Erythroblast (primary cell): ENCODE measurements at regions not wholly inside any gene's neighbourhood (a gene's known extent, or its start where the extent isn't known, plus 50 kb on each side); places are given as distances from the start of the nearest gene placed in this dataset.

Source experiments
- DNase-seq, 2 experiments: peaks; one replicate each; lab custom pipeline; 2025; lab: John Stamatoyannopoulos, UW
- GATA1 ChIP-seq: IDR thresholded peaks from 2 replicates; pipeline ENCODE4 v1.6.1; 2011; ENCODE audit warnings: low read depth, mild to moderate bottlenecking, control low read depth, low read length, moderate library complexity
- POLR2A ChIP-seq: IDR thresholded peaks from 2 replicates; pipeline ENCODE4 v1.6.1; 2011; ENCODE audit warnings: mild to moderate bottlenecking, low read length

- no peak for DNase-seq
- TF ChIP-seq GATA1 (no peak), POLR2A (no peak)
These were observed 210.4 kb upstream of the SVIL start for GRCh38 chr10:29845166-29845565.

GRCh38 chr10:29843143-29843542 lies 208.4 kb upstream of the SVIL start:
- DNase-seq = no peak
- no peak for TF ChIP-seq POLR2A
- TF ChIP-seq GATA1 = no peak

- TF ChIP-seq POLR2A (no peak), GATA1 (no peak)
- no peak for DNase-seq
These were observed 207.2 kb upstream of the SVIL start for GRCh38 chr10:29841724-29842649.

DNA sequence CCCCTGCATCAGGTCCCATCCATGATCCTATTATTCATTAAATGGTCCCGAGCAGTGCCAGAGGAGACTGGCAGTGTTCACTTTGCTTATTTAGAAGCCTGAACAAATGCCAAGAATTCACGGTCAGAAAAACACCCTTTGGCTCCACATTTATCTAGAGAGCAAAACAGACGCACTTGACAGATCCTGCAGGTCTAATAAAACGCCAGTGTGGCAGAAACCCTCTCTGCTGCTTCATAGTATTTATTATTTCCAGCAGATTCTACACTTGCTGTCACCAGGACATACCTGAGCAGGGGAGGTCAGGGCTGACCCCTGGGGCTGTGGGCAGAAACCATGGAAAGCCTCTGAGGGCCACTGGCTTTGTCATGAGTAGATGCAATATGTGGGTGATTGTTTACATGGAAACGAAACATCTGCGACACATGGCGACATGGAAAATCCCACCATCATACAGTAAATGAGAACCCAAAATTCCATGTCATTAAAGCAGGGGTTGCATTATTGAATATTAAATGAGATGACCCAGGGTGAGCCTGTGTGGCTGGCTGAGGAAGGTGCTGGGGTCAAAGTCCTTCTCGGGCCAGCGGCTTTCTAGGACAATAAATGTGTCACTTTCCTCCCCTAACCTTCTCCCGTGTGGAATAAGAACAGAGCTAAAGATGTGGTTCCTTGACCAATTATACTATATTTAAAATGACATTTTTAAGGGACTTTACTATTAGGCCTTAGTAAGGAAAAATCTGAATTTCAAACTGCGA lies 205.9 kb upstream of the SVIL start:
- no peak for DNase-seq
- TF ChIP-seq GATA1 = no peak

DNA sequence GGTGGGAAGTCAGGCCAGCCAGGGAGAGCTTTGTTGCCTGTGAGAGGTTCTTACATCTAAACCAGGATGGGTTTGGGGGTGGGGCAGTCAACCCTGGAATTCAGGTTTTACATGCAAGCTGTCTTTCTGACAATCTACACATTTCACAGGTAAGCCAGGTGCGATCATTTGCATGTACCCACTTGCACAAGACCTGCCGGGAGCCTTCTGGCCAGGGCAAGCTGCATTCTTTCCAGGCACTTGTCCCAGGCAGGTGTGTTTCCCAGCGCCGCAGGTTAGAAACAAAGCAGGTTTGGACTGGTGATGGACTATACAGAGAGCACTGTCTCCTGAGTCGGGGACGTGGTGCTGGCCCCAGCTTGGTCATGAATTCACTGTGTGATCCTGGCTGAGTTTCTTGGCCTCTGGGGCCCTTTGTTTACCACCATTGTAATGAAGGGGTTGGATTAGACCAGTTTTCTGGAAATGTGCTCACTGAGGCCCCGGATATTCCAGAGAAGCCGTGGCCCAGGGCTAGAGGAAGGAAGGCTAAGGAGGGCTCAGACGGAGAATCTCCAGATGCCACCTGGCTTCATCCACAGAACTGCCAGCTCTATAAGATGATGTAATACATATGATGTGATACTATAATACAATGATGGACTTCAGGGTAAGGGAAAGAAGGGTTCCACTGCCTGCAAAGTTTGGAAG lies 205.2 kb upstream of the SVIL start:
- no peak for DNase-seq
- TF ChIP-seq POLR2A (no peak), GATA1 (no peak)

GRCh38 chr10:29838539-29838938 lies 203.8 kb upstream of the SVIL start:
- no peak for DNase-seq
- TF ChIP-seq GATA1 = no peak
- TF ChIP-seq POLR2A = no peak

GRCh38 chr10:29837586-29837985 lies 202.8 kb upstream of the SVIL start:
- DNase-seq = no peak
- TF ChIP-seq POLR2A (no peak), GATA1 (no peak)

DNA sequence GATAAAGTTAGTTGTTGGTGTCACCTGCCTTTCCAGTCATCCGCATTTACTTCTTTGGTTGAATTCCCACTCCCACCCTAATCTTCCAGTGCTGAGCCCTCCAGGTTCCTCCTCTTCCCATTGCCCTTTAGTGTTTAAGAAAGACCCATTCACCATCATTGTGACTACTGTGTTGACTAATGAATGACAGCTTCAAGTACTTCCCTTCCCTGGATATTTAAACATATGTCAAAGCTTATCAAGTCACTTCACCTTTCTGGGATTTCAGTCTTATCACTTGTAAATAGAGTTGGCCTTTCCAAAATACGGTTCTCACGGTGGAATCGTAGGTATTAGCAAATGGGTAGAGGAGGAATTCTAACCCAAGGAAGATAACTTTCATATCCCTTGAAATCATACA lies 201.6 kb upstream of the SVIL start:
- DNase-seq = no peak
- TF ChIP-seq GATA1 = no peak
- TF ChIP-seq POLR2A = no peak

DNA sequence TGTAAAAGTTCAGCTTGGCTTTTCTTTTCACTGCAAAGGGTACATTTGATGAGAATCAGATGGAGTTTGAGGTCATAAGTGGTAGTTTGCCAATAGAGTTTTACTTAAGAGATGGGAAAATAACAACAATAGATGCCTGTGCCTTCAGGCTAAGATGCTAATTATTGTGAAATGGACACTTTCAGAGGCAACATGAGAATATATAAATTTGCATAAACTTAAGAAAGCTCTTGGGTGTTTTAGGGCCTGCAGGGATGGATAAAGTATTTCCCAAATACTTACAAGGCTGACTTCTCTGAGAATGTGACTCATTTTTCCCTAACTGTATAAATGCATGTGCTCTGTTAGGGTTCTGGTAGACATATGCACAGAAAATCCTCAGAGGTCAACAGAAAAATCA lies 200.3 kb upstream of the SVIL start:
- TF ChIP-seq GATA1 (no peak), POLR2A (no peak)
- DNase-seq = no peak

GRCh38 chr10:29830531-29831512 lies 196.1 kb upstream of the SVIL start:
- DNase-seq = no peak

DNA sequence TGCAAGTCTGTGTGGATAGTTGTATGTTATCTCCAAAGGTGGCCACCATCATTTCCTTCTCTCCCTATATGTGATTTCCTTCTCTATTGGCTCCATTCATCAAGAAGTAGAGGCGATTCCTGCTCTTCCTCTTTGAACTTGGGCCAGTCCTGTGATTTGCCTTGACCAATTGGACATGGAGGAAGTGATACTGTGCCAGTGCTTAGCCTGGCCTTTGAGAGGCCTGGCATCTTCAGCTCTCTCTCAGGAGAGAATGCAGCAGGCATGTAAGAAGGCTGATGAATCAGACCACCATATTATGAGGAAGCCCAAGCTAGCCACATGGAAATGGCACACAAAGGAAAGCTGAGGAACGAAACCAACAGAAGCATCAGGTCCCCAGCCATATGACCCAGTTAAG lies 195.0 kb upstream of the SVIL start:
- TF ChIP-seq POLR2A = no peak
- no peak for DNase-seq

More at GRCh38 chr10:29830531-29831512, 196.1 kb upstream of the SVIL start:
- TF ChIP-seq GATA1 (no peak), POLR2A (no peak)

- TF ChIP-seq POLR2A = no peak
- no peak for TF ChIP-seq GATA1
- no peak for DNase-seq
These were observed 194.2 kb upstream of the SVIL start for GRCh38 chr10:29828956-29829355.
